ENCODE measurements at regions not wholly inside any gene's neighbourhood (a gene's known extent, or its start where the extent isn't known, plus 50 kb on each side); places are given as distances from the start of the nearest gene placed in this dataset.

DNA sequence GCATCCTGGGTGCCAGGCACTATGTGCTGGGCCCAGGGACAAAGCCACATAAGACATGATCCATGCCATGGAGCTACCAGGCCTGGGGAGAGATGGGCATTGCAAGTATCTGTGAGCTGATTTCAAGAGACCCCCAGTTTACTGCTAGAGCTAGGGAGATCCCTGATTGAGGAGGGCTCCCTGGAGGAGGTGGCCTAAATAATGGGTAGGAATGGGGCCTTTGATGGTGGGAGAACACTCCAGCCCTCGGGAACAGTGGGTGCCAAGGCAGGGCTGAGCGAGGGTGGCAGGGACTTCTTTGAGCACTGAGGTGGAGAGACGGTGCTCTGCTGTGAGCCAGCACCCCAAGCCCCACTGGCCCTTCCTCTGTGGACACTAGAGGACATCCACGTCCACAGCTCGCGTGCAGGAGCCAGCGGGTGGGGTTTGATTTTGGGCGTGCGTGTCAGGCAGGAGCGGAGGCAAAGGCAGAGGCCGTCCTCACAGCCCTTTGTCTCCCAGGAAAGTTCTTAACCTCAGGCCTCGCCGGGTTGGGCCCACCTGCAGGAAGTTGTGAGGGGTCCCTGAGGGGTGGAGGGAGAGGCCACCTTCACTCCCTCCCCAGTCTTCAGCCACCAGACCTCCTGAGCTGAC lies 52.9 kb upstream of the PPARA start:
- TF ChIP-seq, protein P1, sequence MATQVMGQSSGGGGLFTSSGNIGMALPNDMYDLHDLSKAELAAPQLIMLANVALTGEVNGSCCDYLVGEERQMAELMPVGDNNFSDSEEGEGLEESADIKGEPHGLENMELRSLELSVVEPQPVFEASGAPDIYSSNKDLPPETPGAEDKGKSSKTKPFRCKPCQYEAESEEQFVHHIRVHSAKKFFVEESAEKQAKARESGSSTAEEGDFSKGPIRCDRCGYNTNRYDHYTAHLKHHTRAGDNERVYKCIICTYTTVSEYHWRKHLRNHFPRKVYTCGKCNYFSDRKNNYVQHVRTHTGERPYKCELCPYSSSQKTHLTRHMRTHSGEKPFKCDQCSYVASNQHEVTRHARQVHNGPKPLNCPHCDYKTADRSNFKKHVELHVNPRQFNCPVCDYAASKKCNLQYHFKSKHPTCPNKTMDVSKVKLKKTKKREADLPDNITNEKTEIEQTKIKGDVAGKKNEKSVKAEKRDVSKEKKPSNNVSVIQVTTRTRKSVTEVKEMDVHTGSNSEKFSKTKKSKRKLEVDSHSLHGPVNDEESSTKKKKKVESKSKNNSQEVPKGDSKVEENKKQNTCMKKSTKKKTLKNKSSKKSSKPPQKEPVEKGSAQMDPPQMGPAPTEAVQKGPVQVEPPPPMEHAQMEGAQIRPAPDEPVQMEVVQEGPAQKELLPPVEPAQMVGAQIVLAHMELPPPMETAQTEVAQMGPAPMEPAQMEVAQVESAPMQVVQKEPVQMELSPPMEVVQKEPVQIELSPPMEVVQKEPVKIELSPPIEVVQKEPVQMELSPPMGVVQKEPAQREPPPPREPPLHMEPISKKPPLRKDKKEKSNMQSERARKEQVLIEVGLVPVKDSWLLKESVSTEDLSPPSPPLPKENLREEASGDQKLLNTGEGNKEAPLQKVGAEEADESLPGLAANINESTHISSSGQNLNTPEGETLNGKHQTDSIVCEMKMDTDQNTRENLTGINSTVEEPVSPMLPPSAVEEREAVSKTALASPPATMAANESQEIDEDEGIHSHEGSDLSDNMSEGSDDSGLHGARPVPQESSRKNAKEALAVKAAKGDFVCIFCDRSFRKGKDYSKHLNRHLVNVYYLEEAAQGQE (IDR thresholded peaks at IDR 0.05; ENCODE audit: unreplicated experiment): no peak
- no peak for TF ChIP-seq EZH2 (IDR thresholded peaks at IDR 0.05; ENCODE audit: low read depth, unreplicated experiment)
- TF ChIP-seq, protein P2, sequence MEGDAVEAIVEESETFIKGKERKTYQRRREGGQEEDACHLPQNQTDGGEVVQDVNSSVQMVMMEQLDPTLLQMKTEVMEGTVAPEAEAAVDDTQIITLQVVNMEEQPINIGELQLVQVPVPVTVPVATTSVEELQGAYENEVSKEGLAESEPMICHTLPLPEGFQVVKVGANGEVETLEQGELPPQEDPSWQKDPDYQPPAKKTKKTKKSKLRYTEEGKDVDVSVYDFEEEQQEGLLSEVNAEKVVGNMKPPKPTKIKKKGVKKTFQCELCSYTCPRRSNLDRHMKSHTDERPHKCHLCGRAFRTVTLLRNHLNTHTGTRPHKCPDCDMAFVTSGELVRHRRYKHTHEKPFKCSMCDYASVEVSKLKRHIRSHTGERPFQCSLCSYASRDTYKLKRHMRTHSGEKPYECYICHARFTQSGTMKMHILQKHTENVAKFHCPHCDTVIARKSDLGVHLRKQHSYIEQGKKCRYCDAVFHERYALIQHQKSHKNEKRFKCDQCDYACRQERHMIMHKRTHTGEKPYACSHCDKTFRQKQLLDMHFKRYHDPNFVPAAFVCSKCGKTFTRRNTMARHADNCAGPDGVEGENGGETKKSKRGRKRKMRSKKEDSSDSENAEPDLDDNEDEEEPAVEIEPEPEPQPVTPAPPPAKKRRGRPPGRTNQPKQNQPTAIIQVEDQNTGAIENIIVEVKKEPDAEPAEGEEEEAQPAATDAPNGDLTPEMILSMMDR (conservative IDR thresholded peaks at IDR 0.05; ENCODE audit: low read depth in 2 of 2): no peak
- no peak for TF ChIP-seq POLR2AphosphoS5 (IDR thresholded peaks at IDR 0.05; ENCODE audit: low read depth)
- TF ChIP-seq EZH2phosphoT487 (IDR thresholded peaks at IDR 0.05; ENCODE audit: unreplicated experiment): no peak
- no peak for TF ChIP-seq NANOG (IDR thresholded peaks at IDR 0.05; ENCODE audit: borderline replicate concordance)
- TF ChIP-seq ZNF114 (CRISPR knock-in tag; IDR thresholded peaks at IDR 0.05): no peak
- TF ChIP-seq CREB1 (CRISPR knock-in tag; IDR thresholded peaks at IDR 0.05; ENCODE audit: low read depth): no peak
- TF ChIP-seq, protein P3, sequence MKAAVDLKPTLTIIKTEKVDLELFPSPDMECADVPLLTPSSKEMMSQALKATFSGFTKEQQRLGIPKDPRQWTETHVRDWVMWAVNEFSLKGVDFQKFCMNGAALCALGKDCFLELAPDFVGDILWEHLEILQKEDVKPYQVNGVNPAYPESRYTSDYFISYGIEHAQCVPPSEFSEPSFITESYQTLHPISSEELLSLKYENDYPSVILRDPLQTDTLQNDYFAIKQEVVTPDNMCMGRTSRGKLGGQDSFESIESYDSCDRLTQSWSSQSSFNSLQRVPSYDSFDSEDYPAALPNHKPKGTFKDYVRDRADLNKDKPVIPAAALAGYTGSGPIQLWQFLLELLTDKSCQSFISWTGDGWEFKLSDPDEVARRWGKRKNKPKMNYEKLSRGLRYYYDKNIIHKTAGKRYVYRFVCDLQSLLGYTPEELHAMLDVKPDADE (IDR thresholded peaks at IDR 0.05): no peak
- no peak for TF ChIP-seq JUNB (IDR thresholded peaks at IDR 0.05; ENCODE audit: unreplicated experiment)

Data from GM23338 (cell line).